H54 (cell line): ENCODE measurements at regions not wholly inside any gene's neighbourhood (a gene's known extent, or its start where the extent isn't known, plus 50 kb on each side); places are given as distances from the start of the nearest gene placed in this dataset.

Source experiments
- DNase-seq: peaks from one replicate; pipeline ENCODE4 v3.0.0; 2011; ENCODE audit warnings: low spot score, mixed read lengths; ENCODE audit not compliant: insufficient read length
- FAIRE-seq: peaks from 3 replicates; lab custom pipeline; 2011; peaks lifted over from hg19 to GRCh38; lab: Jason Lieb, UNC
- POLR2A ChIP-seq: IDR thresholded peaks from 2 replicates; pipeline ENCODE4 v1.6.1; 2011; ENCODE audit warnings: low read depth, mild to moderate bottlenecking, low read length

- TF ChIP-seq POLR2A, result no peak
- FAIRE-seq (no peak), DNase-seq (no peak)
These were observed 101.9 kb upstream of the KCNMB2 start for GRCh38 chr3:178434206-178434805.

GRCh38 chr3:178435575-178435974 is 100.7 kb upstream of the KCNMB2 start:
- no peak for DNase-seq
- FAIRE-seq, result no peak
- TF ChIP-seq POLR2A, result no peak

- FAIRE-seq, result peak; percentile 88
- TF ChIP-seq POLR2A, result no peak
- DNase-seq, result no peak
These were observed 99.5 kb upstream of the KCNMB2 start for GRCh38 chr3:178436773-178437172.

GRCh38 chr3:178437236-178437635 is 99.0 kb upstream of the KCNMB2 start:
- DNase-seq (no peak), FAIRE-seq (no peak)
- no peak for TF ChIP-seq POLR2A

DNA sequence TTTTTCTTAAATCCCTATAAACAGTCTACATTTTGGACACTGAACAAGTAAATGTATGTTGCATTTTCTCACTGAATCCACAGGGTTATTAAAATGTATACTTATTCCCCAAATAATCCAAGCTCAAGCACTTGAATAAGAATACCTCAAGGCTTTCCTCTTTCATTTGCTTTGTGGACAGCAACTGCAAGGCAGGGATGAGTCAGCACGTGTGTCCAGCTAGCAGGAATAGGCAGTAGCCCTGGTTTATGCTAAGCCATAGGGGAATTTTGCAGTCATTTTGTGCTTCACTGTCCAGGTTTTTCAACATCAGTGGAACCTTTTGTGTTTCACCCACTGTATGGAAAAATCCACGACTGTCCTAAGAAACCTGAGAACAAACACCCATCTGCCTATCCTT is 96.7 kb upstream of the KCNMB2 start:
- FAIRE-seq, result peak; percentile 99
- TF ChIP-seq POLR2A, result no peak
- peak; percentile 40 for DNase-seq

- DNase-seq (no peak), FAIRE-seq (no peak)
- no peak for TF ChIP-seq POLR2A
These were observed 96.2 kb upstream of the KCNMB2 start for GRCh38 chr3:178440043-178440442.

- no peak for DNase-seq
- no peak for TF ChIP-seq POLR2A
- FAIRE-seq, result no peak
These were observed 92.6 kb upstream of the KCNMB2 start for GRCh38 chr3:178443634-178444033.

GRCh38 chr3:178445139-178445538 is 91.1 kb upstream of the KCNMB2 start:
- DNase-seq, result no peak
- TF ChIP-seq POLR2A, result no peak
- no peak for FAIRE-seq

- DNase-seq, result no peak
- no peak for TF ChIP-seq POLR2A
- FAIRE-seq, result no peak
These were observed 90.2 kb upstream of the KCNMB2 start for GRCh38 chr3:178446059-178446458.

DNA sequence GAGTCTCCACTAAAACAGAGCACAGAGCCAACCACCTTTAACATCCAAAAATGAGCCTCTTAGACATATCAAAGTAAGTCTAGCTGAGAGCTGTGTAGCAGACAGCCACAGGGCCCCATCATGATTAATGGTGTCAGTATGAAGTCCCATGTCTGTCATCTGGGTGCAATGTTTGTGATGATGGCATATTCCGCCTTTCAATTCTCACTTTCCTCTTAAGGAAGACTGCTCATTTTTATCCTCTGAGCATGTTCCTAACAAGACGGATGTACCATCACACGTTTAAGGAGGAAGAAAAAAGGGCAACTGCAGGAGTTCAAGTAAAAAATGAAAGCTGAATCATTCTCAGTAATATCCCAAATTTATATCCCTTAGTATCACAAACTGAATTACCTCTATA is 85.8 kb upstream of the KCNMB2 start:
- TF ChIP-seq POLR2A, result no peak
- DNase-seq, result no peak
- no peak for FAIRE-seq

- FAIRE-seq, result no peak
- TF ChIP-seq POLR2A, result no peak
- no peak for DNase-seq
These were observed 84.4 kb upstream of the KCNMB2 start for GRCh38 chr3:178451799-178452198.

- no peak for FAIRE-seq
- TF ChIP-seq POLR2A, result no peak
- DNase-seq, result no peak
These were observed 81.5 kb upstream of the KCNMB2 start for GRCh38 chr3:178454726-178455125.

DNA sequence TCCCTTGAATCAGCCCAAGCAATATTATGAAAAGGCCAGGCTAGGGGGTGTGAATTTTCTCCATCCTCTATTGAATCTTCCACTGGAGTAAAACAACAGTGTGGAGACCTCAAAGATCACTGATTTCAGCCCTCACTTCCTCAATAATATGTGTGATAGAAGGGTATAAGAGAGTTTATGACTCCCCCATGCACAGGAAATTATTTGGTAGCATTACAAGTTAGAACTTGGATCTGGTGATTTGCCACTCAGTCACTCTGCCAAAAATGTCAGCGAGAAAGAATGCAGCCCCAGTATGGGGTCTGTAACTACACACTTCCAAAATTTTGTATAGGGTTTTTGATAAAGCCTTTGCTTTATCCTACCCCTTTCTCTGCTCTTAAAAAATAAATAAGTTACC is 81.0 kb upstream of the KCNMB2 start:
- TF ChIP-seq POLR2A, result no peak
- DNase-seq, result no peak
- no peak for FAIRE-seq

DNA sequence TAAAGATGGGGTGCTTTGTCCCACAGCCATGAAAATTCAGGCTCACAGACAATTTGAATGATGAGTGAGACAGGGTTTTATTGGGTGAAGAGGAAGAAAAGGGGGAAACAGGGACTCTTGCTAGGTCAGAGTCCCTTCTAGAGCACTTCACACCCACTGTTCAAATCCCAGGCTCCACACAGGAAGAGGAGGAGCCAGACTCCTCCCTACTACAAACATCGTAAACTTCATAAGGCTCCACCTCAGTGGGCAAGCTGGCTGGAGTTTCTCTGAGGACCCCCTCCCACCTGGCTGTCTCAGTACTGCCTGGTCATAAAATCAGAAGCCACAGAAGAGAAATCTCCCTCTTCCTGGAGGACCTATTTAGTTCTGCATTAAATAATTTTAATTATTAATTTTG is 80.3 kb upstream of the KCNMB2 start:
- TF ChIP-seq POLR2A, result no peak
- no peak for FAIRE-seq

DNA sequence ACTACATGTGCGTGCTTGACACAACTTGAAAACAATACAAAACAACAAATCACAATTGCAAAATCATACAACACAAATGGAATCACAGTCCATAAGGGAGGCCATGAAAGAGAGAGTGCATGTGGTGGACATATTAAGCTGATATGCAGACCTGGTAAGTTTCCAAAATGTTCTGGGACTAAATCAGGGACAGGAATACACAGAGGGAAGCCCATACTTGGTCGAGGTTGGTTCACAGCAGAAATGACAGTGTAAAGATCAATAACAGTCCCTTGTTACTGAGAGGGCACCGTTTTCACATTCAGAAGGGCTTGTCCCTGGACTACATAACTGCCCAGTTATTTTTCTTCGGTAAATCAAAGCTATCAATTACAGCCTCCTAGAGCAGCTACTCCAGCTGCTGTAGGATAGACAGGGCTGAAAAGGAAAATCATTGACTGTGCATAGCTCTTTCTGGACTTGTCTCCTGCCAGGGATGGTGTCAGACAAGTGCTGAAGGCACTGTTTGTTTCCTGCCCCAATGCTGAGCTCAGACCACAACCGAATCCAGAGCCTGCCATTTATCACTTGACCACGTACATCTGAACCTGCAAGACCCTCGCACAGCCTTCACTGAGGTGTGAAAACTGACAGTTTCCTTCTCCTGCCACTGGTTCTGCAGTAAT is 79.5 kb upstream of the KCNMB2 start:
- TF ChIP-seq POLR2A, result no peak
- DNase-seq (no peak), FAIRE-seq (no peak)

More for the DNA sequence above, 80.3 kb upstream of the KCNMB2 start:
- no peak for DNase-seq
